ENCODE measurements at regions not wholly inside any gene's neighbourhood (a gene's known extent, or its start where the extent isn't known, plus 50 kb on each side); places are given as distances from the start of the nearest gene placed in this dataset.

DNA sequence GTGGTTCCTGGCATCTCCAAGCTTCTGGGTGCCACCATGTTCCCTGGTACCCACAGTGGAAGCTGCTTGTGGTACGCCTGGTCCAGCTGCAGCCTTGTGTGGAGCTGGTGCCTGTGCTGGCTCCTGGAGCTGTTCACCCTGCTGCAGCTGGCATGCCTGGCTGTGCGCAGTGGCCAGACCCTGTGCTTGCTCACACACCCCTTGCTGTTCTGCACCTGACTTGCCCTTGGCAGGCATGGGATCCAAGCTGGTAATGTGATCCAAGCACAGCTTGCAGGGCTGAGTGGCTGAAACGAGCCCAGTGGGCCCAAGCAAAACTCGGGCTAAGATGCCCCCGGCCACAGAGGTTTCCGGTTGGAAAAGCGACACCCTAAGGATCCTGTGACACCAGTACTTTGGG, 104.7 kb upstream of the CLMP start:
- H3K4me1 ChIP-seq (ENCODE audit: control insufficient read depth in 4 of 4, insufficient read depth in 4 of 4, low read length in 3 of 4), result peaks cover 4 to 17% (median 8%) of the 10 kb centered on the region in 4 donors
- no peak for DNase-seq (ENCODE audit: low spot score)
- no peak overlapping the region for H3K27ac ChIP-seq (ENCODE audit: low read depth in 1 of 2, low read length in 2 of 2)
- TF ChIP-seq RAD21 (IDR thresholded peaks at IDR 0.05), result no peak
- TF ChIP-seq FOXA1 (IDR thresholded peaks at IDR 0.05), result no peak
- no peak for TF ChIP-seq RXRA (IDR thresholded peaks at IDR 0.05)
- TF ChIP-seq, protein P1, sequence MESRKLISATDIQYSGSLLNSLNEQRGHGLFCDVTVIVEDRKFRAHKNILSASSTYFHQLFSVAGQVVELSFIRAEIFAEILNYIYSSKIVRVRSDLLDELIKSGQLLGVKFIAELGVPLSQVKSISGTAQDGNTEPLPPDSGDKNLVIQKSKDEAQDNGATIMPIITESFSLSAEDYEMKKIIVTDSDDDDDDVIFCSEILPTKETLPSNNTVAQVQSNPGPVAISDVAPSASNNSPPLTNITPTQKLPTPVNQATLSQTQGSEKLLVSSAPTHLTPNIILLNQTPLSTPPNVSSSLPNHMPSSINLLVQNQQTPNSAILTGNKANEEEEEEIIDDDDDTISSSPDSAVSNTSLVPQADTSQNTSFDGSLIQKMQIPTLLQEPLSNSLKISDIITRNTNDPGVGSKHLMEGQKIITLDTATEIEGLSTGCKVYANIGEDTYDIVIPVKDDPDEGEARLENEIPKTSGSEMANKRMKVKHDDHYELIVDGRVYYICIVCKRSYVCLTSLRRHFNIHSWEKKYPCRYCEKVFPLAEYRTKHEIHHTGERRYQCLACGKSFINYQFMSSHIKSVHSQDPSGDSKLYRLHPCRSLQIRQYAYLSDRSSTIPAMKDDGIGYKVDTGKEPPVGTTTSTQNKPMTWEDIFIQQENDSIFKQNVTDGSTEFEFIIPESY (IDR thresholded peaks at IDR 0.05), result no peak
- TF ChIP-seq YY1 (IDR thresholded peaks at IDR 0.05), result no peak
- TF ChIP-seq, protein P2, sequence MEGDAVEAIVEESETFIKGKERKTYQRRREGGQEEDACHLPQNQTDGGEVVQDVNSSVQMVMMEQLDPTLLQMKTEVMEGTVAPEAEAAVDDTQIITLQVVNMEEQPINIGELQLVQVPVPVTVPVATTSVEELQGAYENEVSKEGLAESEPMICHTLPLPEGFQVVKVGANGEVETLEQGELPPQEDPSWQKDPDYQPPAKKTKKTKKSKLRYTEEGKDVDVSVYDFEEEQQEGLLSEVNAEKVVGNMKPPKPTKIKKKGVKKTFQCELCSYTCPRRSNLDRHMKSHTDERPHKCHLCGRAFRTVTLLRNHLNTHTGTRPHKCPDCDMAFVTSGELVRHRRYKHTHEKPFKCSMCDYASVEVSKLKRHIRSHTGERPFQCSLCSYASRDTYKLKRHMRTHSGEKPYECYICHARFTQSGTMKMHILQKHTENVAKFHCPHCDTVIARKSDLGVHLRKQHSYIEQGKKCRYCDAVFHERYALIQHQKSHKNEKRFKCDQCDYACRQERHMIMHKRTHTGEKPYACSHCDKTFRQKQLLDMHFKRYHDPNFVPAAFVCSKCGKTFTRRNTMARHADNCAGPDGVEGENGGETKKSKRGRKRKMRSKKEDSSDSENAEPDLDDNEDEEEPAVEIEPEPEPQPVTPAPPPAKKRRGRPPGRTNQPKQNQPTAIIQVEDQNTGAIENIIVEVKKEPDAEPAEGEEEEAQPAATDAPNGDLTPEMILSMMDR (IDR thresholded peaks at IDR 0.05; ENCODE audit: low read depth, low read length, missing input control), result no peak
- TF ChIP-seq HNF4A (conservative IDR thresholded peaks at IDR 0.05), result no peak
- no peak for TF ChIP-seq EGR1 (IDR thresholded peaks at IDR 0.05; ENCODE audit: low read depth in 2 of 2)
- TF ChIP-seq MAX (IDR thresholded peaks at IDR 0.05), result no peak
- no peak for TF ChIP-seq ATF3 (IDR thresholded peaks at IDR 0.05)
- no peak for TF ChIP-seq FOXA2 (IDR thresholded peaks at IDR 0.05)
- TF ChIP-seq NR2F2 (IDR thresholded peaks at IDR 0.05), result no peak
- TF ChIP-seq TAF1 (conservative IDR thresholded peaks at IDR 0.05), result no peak
- TF ChIP-seq REST (IDR thresholded peaks at IDR 0.05), result no peak
- no peak for TF ChIP-seq HNF4G (IDR thresholded peaks at IDR 0.05)
- TF ChIP-seq SP1 (IDR thresholded peaks at IDR 0.05), result no peak
- no peak for TF ChIP-seq GABPA (IDR thresholded peaks at IDR 0.05 in 1 of 2, conservative IDR thresholded peaks at IDR 0.05 in 1 of 2)
- TF ChIP-seq JUND (IDR thresholded peaks at IDR 0.05), result no peak
- peaks cover 0 to 11% (median 3%) of the 10 kb centered on the region in 4 donors for H3K27me3 ChIP-seq (ENCODE audit: control insufficient read depth in 4 of 4, insufficient read depth in 4 of 4, low read length in 3 of 4)
- H3K9ac ChIP-seq (ENCODE audit: low read depth in 1 of 2, low read length in 2 of 2), result no peak overlapping the region
- no peaks in the 10 kb centered on the region for H3K9me3 ChIP-seq (ENCODE audit: control insufficient read depth in 4 of 4, low read length in 3 of 4)
- WGBS, result 85% methylated on average over 7 of the region's 7 CpGs
- H3K36me3 ChIP-seq (ENCODE audit: control insufficient read depth in 4 of 4, insufficient read depth in 3 of 4, low read depth in 1 of 4, low read length in 3 of 4), result no peaks in the 10 kb centered on the region
- no peak overlapping the region for H3K4me3 ChIP-seq (ENCODE audit: low read depth in 1 of 3, low read length in 3 of 3)
